Nephron (organoid): ENCODE measurements at regions not wholly inside any gene's neighbourhood (a gene's known extent, or its start where the extent isn't known, plus 50 kb on each side); places are given as distances from the start of the nearest gene placed in this dataset.

Experiments
- H3K27ac Mint-ChIP-seq, 3 experiments: 2 replicates each; pipeline ENCODE4 v1.8.0; 2020; ENCODE audit warnings: mixed read lengths in 3 of 3, mild to moderate bottlenecking in 2 of 3, moderate library complexity in 1 of 3
- H3K27me3 Mint-ChIP-seq: 2 replicates; pipeline ENCODE4 v1.8.0; 2021; ENCODE audit warnings: low read depth, mild to moderate bottlenecking, moderate library complexity, mixed read lengths
- H3K36me3 Mint-ChIP-seq: 2 replicates; pipeline ENCODE4 v1.8.0; 2020; ENCODE audit warnings: low read depth, mixed read lengths
- H3K4me1 Mint-ChIP-seq: 2 replicates; pipeline ENCODE4 v1.8.0; 2020; ENCODE audit warnings: mixed read lengths
- H3K4me3 Mint-ChIP-seq, 3 experiments: 2 replicates each; pipeline ENCODE4 v1.8.0; 2020; ENCODE audit warnings: mild to moderate bottlenecking in 3 of 3, mixed read lengths in 3 of 3, moderate library complexity in 2 of 3
- H3K9me3 Mint-ChIP-seq: 2 replicates; pipeline ENCODE4 v1.8.0; 2020; ENCODE audit warnings: mixed read lengths
- CTCF ChIP-seq, 3 experiments: fragments of 200-600 bp; sonication (generic); IDR thresholded peaks; one replicate each; pipeline ENCODE4 v1.5.0; 2021; ENCODE audit warnings: antibody characterized with exemption in 3 of 3; ENCODE audit not compliant: unreplicated experiment in 3 of 3

DNA sequence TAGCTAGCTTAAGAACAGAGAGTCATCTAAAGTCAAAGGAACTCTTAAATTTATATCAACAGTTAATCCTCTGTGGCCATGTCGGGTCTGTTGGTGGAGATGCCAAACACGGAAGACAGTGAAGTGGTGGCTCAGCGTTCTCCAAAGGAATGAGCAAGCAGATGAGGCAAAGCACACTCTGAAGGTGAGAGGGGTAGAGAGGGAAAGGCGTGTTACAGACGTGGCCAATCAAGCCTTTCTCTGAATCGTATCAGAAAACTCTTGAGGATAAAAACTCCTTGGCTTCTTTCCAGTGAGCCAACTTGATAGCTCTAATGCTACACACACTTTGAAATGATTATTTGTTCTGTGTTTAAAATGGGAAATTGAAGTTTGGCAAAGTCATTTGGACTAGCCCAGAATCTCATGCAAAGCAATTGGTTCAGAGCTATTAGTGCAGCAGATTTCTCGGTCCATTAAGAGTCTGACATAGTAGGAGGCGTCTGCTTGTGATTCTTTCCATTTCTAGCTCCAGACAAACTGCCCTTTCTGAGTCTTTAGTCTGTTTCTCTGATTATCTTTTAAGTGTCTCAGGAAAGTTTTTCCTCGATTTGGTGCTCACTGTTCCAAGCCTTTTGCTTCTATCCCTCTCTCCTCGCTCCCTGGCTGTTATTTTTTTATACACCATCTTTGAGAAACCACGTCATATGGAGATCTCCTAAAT, 57.5 kb upstream of the CPO start:
- Mint-ChIP-seq H3K4me1 (peaks cover 25% of the 10 kb centered on the region), H3K4me3 (peak overlapping the region in 1 of 3 experiments; percentile 8), H3K27me3 (no peaks in the 10 kb centered on the region), H3K9me3 (no peaks in the 10 kb centered on the region), H3K36me3 (no peaks in the 10 kb centered on the region), H3K27ac (peak overlapping the region in 2 of 3 experiments; percentile 77 to 88)
- no peak for TF ChIP-seq CTCF (IDR thresholded peaks at IDR 0.05; ENCODE audit: unreplicated experiment in 3 of 3)

GRCh38 chr2:206886696-206887095, 52.6 kb upstream of the CPO start:
- TF ChIP-seq CTCF (IDR thresholded peaks at IDR 0.05; ENCODE audit: unreplicated experiment in 3 of 3), result no peak
- Mint-ChIP-seq H3K36me3 (no peaks in the 10 kb centered on the region), H3K27me3 (no peaks in the 10 kb centered on the region), H3K4me1 (peaks cover 40% of the 10 kb centered on the region), H3K9me3 (no peaks in the 10 kb centered on the region), H3K27ac (peak overlapping the region in 2 of 3 experiments; percentile 11 to 55), H3K4me3 (no peak overlapping the region)

DNA sequence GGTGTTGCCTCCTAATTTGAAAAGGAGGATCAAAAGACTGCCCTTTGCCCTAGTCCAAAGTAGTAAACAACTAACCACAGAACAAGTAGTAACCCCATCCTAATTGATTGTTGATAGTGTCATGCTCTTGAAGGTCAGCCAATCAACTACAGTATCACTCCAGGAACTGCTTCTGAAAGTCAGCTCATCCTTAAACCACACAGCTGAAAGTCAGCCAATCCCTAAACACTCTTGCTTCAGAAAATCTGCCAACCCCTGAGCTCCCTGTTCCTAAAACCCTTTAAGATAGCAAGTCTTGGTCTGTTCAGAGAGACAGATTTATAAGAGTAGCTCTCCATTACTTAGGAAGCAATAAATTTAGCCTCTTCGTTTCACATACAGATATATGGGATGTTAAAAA, 51.6 kb upstream of the CPO start:
- Mint-ChIP-seq H3K4me1 (peaks cover 32% of the 10 kb centered on the region), H3K27ac (peak overlapping the region in 1 of 3 experiments; percentile 55), H3K9me3 (no peaks in the 10 kb centered on the region), H3K4me3 (no peak overlapping the region), H3K27me3 (no peaks in the 10 kb centered on the region), H3K36me3 (no peaks in the 10 kb centered on the region)
- no peak for TF ChIP-seq CTCF (IDR thresholded peaks at IDR 0.05; ENCODE audit: unreplicated experiment in 3 of 3)
